ENCODE measurements at regions not wholly inside any gene's neighbourhood (a gene's known extent, or its start where the extent isn't known, plus 50 kb on each side); places are given as distances from the start of the nearest gene placed in this dataset.
"Not testable (repeated sequence)": the region's sequence is repeated elsewhere in the genome, so short reads cannot be mapped to it uniquely, and the experiment has no call there.

DNA sequence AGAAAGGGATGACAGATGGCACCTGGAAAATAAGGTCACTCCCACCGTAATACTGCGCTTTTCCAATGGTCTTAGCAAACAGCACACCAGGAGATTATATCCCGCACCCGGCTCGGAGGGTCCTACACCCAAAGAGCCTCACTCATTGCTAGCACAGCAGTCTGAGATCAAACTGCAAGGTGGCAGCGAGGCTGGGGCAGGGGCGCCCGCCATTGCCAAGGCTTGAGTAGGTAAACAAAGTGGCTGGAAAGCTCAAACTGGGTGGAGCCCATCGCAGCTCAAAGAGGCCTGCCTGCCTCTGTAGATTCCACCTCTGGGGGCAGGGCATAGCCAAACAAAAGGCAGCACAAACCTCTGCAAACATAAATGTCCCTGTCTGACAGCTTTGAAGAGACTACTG is 953.8 kb upstream of the EPHA6 start:
- TF ChIP-seq EZH2 (IDR thresholded peaks at IDR 0.05; ENCODE audit: low read length), result not testable (repeated sequence)
- TF ChIP-seq, protein P1, sequence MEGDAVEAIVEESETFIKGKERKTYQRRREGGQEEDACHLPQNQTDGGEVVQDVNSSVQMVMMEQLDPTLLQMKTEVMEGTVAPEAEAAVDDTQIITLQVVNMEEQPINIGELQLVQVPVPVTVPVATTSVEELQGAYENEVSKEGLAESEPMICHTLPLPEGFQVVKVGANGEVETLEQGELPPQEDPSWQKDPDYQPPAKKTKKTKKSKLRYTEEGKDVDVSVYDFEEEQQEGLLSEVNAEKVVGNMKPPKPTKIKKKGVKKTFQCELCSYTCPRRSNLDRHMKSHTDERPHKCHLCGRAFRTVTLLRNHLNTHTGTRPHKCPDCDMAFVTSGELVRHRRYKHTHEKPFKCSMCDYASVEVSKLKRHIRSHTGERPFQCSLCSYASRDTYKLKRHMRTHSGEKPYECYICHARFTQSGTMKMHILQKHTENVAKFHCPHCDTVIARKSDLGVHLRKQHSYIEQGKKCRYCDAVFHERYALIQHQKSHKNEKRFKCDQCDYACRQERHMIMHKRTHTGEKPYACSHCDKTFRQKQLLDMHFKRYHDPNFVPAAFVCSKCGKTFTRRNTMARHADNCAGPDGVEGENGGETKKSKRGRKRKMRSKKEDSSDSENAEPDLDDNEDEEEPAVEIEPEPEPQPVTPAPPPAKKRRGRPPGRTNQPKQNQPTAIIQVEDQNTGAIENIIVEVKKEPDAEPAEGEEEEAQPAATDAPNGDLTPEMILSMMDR (optimal IDR thresholded peaks at IDR 0.05 in 1 of 3, IDR thresholded peaks at IDR 0.05 in 1 of 3, conservative IDR thresholded peaks at IDR 0.05 in 1 of 3; ENCODE audit: extremely low read depth in 1 of 3, insufficient read depth in 2 of 3, low read length in 3 of 3), result not testable (repeated sequence)

Measured in keratinocyte (primary cell).